Endothelial cell of umbilical vein (primary cell): ENCODE measurements at regions not wholly inside any gene's neighbourhood (a gene's known extent, or its start where the extent isn't known, plus 50 kb on each side); places are given as distances from the start of the nearest gene placed in this dataset.

Experiments used
- BruUV-seq: library from RNA; stranded (reverse); fragments of 400-500 nt; replicated peaks from 2 replicates; lab custom pipeline; 2021; lab: Mats Ljungman, UMichigan
- CTCF ChIA-PET: fragments of 300-600, 350-600 bp; sonication (Branson Sonifier 250); formaldehyde crosslinking; loops from one replicate; lab custom pipeline; 2021; ENCODE audit warnings: antibody characterized with exemption, inconsistent platforms; lab: Charles Lee
- POLR2A ChIA-PET: fragments of 300-600, 350-600 bp; sonication (Branson Sonifier 250); formaldehyde crosslinking; loops from one replicate; lab custom pipeline; 2021; ENCODE audit warnings: antibody characterized with exemption, inconsistent platforms; lab: Charles Lee
- DNase-seq: peaks from one replicate; pipeline ENCODE4 v3.0.0-alpha.2; 2011; ENCODE audit warnings: low read depth, low spot score
- FAIRE-seq: peaks from 2 replicates; lab custom pipeline; 2011; peaks lifted over from hg19 to GRCh38; lab: Jason Lieb, UNC
- H2AFZ ChIP-seq: 2 replicates; pipeline ENCODE4 v1.6.0; 2012; ENCODE audit warnings: low read depth, low read length, control low read depth, inconsistent platforms
- H3K27ac ChIP-seq: 2 replicates; pipeline ENCODE4 v1.5.1; 2011; ENCODE audit warnings: low read depth, mild to moderate bottlenecking, control low read depth, low read length, moderate library complexity; ENCODE audit not compliant: insufficient read depth
- H3K27me3 ChIP-seq, 2 experiments: 2 replicates each; pipeline versions ENCODE4 v1.6.0 to v1.6.1; 2011; ENCODE audit warnings: low read length in 2 of 2, mixed read lengths in 1 of 2; ENCODE audit not compliant: control insufficient read depth in 2 of 2, insufficient read depth in 2 of 2
- H3K36me3 ChIP-seq, 2 experiments: 2 replicates in 1 of 2; 3 replicates in 1 of 2; pipeline ENCODE4 v1.5.1; 2011; ENCODE audit warnings: low read length in 2 of 2, mild to moderate bottlenecking in 1 of 2, moderate library complexity in 1 of 2; ENCODE audit not compliant: control insufficient read depth in 2 of 2, insufficient read depth in 2 of 2; ENCODE audit errors: extremely low read depth in 1 of 2
- H3K4me1 ChIP-seq: 3 replicates; pipeline ENCODE4 v1.5.1; 2011; ENCODE audit warnings: mild to moderate bottlenecking, low read length; ENCODE audit not compliant: control insufficient read depth, insufficient read depth; ENCODE audit errors: extremely low read depth
- H3K4me2 ChIP-seq: 2 replicates; pipeline ENCODE4 v1.6.1; 2011; ENCODE audit warnings: low read length, control low read depth, mixed read lengths; ENCODE audit not compliant: insufficient read depth
- H3K4me3 ChIP-seq, 3 experiments: fragments of 200-600 bp in 1 of 3; sonication (generic), shearing (Covaris generic) in 1 of 3; replicated peaks in 1 of 3; 2 replicates each; pipeline ENCODE4 v1.5.1; 2011 to 2016; ENCODE audit warnings: control low read depth in 3 of 3, low read length in 3 of 3, mild to moderate bottlenecking in 2 of 3, inconsistent platforms in 1 of 3, low read depth in 1 of 3, moderate library complexity in 1 of 3; ENCODE audit not compliant: insufficient read depth in 1 of 3
- H3K79me2 ChIP-seq: 2 replicates; pipeline ENCODE4 v1.6.0; 2012; ENCODE audit warnings: low read length, inconsistent platforms; ENCODE audit not compliant: control insufficient read depth, insufficient read depth
- H3K9ac ChIP-seq: replicated peaks from 2 replicates; pipeline ENCODE3; 2011; ENCODE audit warnings: low read length, control low read depth; ENCODE audit not compliant: insufficient read depth; ENCODE audit errors: extremely low read depth
- H3K9me1 ChIP-seq: replicated peaks from 3 replicates; pipeline ENCODE4 v1.6.0; 2011; ENCODE audit warnings: mild to moderate bottlenecking, low read length; ENCODE audit not compliant: control insufficient read depth, insufficient read depth; ENCODE audit errors: extremely low read depth
- H3K9me3 ChIP-seq: replicated peaks from 2 replicates; pipeline ENCODE4 v1.5.1; 2012; ENCODE audit warnings: low read length, inconsistent platforms; ENCODE audit not compliant: control insufficient read depth, insufficient read depth
- H4K20me1 ChIP-seq: replicated peaks from 2 replicates; pipeline ENCODE3; 2011; ENCODE audit warnings: mild to moderate bottlenecking, low read length; ENCODE audit not compliant: control insufficient read depth, insufficient read depth; ENCODE audit errors: extremely low read depth
- CTCF ChIP-seq, 2 donors: IDR thresholded peaks; 1 replicate in 1 of 2; 2 replicates in 1 of 2; pipeline ENCODE4 v1.5.1; 2011; ENCODE audit warnings: low read length in 2 of 2, mild to moderate bottlenecking in 2 of 2, moderate library complexity in 2 of 2, control low read depth in 1 of 2, inconsistent platforms in 1 of 2, low read depth in 1 of 2; ENCODE audit not compliant: insufficient read depth in 1 of 2; ENCODE audit errors: extremely low read depth in 1 of 2
- EZH2 ChIP-seq: IDR thresholded peaks from 2 replicates; pipeline ENCODE4 v1.6.1; 2012; ENCODE audit warnings: borderline replicate concordance, low read depth, mild to moderate bottlenecking, moderate library complexity, low read length, inconsistent platforms; ENCODE audit not compliant: severe bottlenecking
- JUN ChIP-seq: IDR thresholded peaks from 2 replicates; pipeline ENCODE4 v1.6.1; 2011; ENCODE audit warnings: borderline replicate concordance, low read depth; ENCODE audit not compliant: insufficient read length, insufficient read depth
- MAX ChIP-seq: IDR thresholded peaks from 2 replicates; pipeline ENCODE4 v1.6.1; 2011; ENCODE audit not compliant: insufficient read depth, insufficient read length
- MYC ChIP-seq: IDR thresholded peaks from one replicate; pipeline ENCODE4 v1.6.1; 2011; ENCODE audit warnings: mild to moderate bottlenecking, low read depth, low read length
- POLR2AphosphoS5 ChIP-seq: IDR thresholded peaks from 2 replicates; pipeline ENCODE4 v1.6.1; 2012; ENCODE audit warnings: low read depth, mild to moderate bottlenecking, control low read depth, low read length, moderate library complexity; ENCODE audit not compliant: insufficient read depth
- dilution Hi-C: fragments of 300-500 bp; cut with MboI; formaldehyde crosslinking; loops from one replicate; pipeline ENCODE4 v1.15.0; 2019; ENCODE audit warnings: low sequenced_read_pairs; ENCODE audit not compliant: extremely low pct_ligation_motif_present
- intact Hi-C: fragments of 100-400 bp; cut with micrococcal nuclease; formaldehyde crosslinking; loops from one replicate; pipeline ENCODE4 v1.10.0; 2022

- H3K9ac ChIP-seq = no peak overlapping the region
- intact Hi-C loops (no loop called here), dilution Hi-C loops (no loop called here)
- no peaks in the 10 kb centered on the region for H3K36me3 ChIP-seq
- ChIA-PET CTCF (no interaction called here), POLR2A (no interaction called here)
- no peaks in the 10 kb centered on the region for H3K79me2 ChIP-seq
- H3K4me2 ChIP-seq = no peak overlapping the region
- BruUV-seq = no TSS peak
- H3K27ac ChIP-seq = no peak overlapping the region
- H2AFZ ChIP-seq = no peak overlapping the region
- no peaks in the 10 kb centered on the region for H4K20me1 ChIP-seq
- no peaks in the 10 kb centered on the region for H3K9me1 ChIP-seq
- no peak overlapping the region for H3K4me3 ChIP-seq
- H3K4me1 ChIP-seq = no peaks in the 10 kb centered on the region
- no peak for TF ChIP-seq MAX
- no peak for TF ChIP-seq MYC
- TF ChIP-seq CTCF (IDR thresholded peaks at IDR 0.05; ENCODE audit: extremely low read depth in 1 of 2, insufficient read depth in 1 of 2, low read depth in 1 of 2, low read length in 2 of 2) = no peak
- TF ChIP-seq POLR2AphosphoS5 = no peak
- FAIRE-seq = no peak
- DNase-seq = no peak
- peaks cover 6% of the 10 kb centered on the region for H3K9me3 ChIP-seq
- H3K27me3 ChIP-seq = no peaks in the 10 kb centered on the region
These were observed 563.8 kb downstream of the TDRD15 start for GRCh38 chr2:21687589-21687988.

- no peaks in the 10 kb centered on the region for H3K9me1 ChIP-seq
- no peak overlapping the region for H3K4me3 ChIP-seq
- no peak overlapping the region for H3K4me2 ChIP-seq
- BruUV-seq = no TSS peak
- H3K9ac ChIP-seq = no peak overlapping the region
- dilution Hi-C loops (no loop called here), intact Hi-C loops (no loop called here)
- H3K9me3 ChIP-seq = peaks cover 4% of the 10 kb centered on the region
- CTCF ChIA-PET = no interaction called here
- no peak overlapping the region for H2AFZ ChIP-seq
- H3K36me3 ChIP-seq = no peaks in the 10 kb centered on the region
- no peaks in the 10 kb centered on the region for H3K79me2 ChIP-seq
- no peaks in the 10 kb centered on the region for H4K20me1 ChIP-seq
- POLR2A ChIA-PET = no interaction called here
- no peak overlapping the region for H3K27ac ChIP-seq
- FAIRE-seq (no peak), DNase-seq (no peak)
- TF ChIP-seq EZH2 (no peak), JUN (no peak), CTCF (IDR thresholded peaks at IDR 0.05; ENCODE audit: extremely low read depth in 1 of 2, insufficient read depth in 1 of 2, low read depth in 1 of 2, low read length in 2 of 2) (no peak)
- no peaks in the 10 kb centered on the region for H3K27me3 ChIP-seq
- no peaks in the 10 kb centered on the region for H3K4me1 ChIP-seq
These were observed 566.2 kb downstream of the TDRD15 start for GRCh38 chr2:21690005-21690404.
